H1 (cell line): ENCODE measurements at regions not wholly inside any gene's neighbourhood (a gene's known extent, or its start where the extent isn't known, plus 50 kb on each side); places are given as distances from the start of the nearest gene placed in this dataset.

Experiments used
- CBX5 ChIP-seq: fragments of 300-800, 300-1000 bp; sonication (generic); IDR thresholded peaks from 2 replicates; pipeline ENCODE4 v1.7.1; 2016; ENCODE audit warnings: antibody characterized with exemption, low read length, low read depth
- CHD2 ChIP-seq: IDR thresholded peaks from 2 replicates; pipeline ENCODE4 v1.6.1; 2012; ENCODE audit warnings: low read length, improper control_type of control experiment
- EZH2 ChIP-seq: fragments of 200-600 bp; sonication (generic); IDR thresholded peaks from 2 replicates; pipeline ENCODE4 v1.7.1; 2012; ENCODE audit warnings: low read depth, mild to moderate bottlenecking, moderate library complexity, low read length, inconsistent platforms; ENCODE audit not compliant: severe bottlenecking
- HDAC2 ChIP-seq, 2 experiments: fragments of 300-600 bp in 1 of 2; sonication (generic) in 1 of 2; IDR thresholded peaks; 2 replicates each; pipeline ENCODE4 v1.6.1; 2011 to 2012; ENCODE audit warnings: low read depth in 2 of 2, low read length in 2 of 2, mild to moderate bottlenecking in 2 of 2, moderate library complexity in 2 of 2, borderline replicate concordance in 1 of 2, inconsistent platforms in 1 of 2
- TAF1 ChIP-seq: IDR thresholded peaks from 2 replicates; pipeline ENCODE4 v1.6.1; 2011; ENCODE audit warnings: mild to moderate bottlenecking, low read depth, low read length

DNA sequence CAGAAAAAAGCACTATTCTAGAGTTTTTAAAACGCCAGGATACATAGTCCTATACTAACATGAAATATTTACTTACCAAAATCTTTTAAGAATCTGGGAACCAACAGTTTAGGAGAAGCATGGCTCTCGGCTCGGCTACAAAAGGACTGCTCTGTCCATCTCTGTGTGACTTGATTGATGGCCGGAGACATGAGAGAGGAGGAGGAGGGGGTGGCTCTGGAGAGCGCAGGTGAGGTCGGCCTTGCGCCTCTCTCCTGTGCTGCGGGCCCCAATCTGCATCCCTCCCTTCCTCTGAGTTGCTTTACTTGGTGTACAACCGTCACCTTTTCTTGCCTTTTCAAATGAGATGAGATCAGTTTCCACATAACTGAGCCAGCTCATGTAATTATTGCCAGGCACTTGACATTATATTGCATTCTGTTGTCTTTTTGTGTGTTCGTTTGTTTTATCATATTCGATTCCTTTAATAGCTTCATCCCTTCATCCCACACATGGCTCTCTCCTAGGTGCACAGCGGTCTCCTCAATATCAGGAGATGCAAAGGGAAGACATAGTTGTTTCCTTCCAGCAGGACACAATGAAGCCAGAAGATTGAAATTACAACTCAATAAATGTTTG is 87.8 kb upstream of the KLF6 start (continued):
- TF ChIP-seq HDAC2 (IDR thresholded peaks at IDR 0.05; ENCODE audit: borderline replicate concordance in 1 of 2, low read depth in 2 of 2, low read length in 2 of 2) (no peak), TAF1 (no peak), CBX5 (no peak), CHD2 (no peak), EZH2 (no peak)
